ENCODE measurements at regions not wholly inside any gene's neighbourhood (a gene's known extent, or its start where the extent isn't known, plus 50 kb on each side); places are given as distances from the start of the nearest gene placed in this dataset.

DNA sequence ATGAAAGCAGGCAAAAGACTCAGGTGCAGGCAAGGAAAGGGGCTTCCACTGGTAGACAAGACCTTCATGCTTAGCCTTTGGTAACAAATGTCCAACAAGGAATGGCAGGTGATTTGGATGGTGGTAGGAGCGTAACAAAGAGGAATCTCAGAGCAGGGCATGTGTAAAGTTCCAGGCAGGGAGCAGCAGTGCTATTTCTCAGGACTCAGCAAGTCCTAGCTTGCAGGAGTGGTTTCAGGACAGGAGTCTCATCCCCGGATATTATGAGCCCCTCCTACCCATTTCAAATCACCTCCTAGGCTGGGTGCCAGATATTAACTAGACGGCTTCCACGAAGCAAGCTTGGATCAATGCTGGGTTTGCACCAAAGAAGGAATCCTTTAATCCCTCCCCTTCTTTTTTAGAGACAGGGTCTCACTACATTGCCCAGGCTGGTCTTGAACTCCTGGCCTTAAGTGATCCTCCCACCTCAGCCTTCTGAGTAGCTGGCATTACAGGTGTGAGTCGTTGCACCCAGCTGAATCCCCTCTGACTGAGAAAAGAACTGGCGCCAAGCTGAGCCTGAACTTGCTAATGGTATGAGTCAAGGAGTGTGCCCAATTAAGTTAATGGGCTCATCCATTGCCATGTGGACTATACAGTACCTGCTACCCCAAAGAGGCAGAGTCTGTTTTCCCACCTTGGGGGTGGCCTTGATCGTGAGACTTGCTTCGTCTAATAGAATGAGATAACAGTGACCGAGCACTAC is 190.3 kb downstream of the ARL4C start:
- no peak for TF ChIP-seq POLR2A (IDR thresholded peaks at IDR 0.05)
- no peak for TF ChIP-seq CTCF (IDR thresholded peaks at IDR 0.05)

Measured in transverse colon (tissue), 3 donors.